Retinal pigment epithelial cell (primary cell): ENCODE measurements at regions not wholly inside any gene's neighbourhood (a gene's known extent, or its start where the extent isn't known, plus 50 kb on each side); places are given as distances from the start of the nearest gene placed in this dataset.

Experiments
- DNase-seq: peaks from one replicate; pipeline ENCODE4 v3.0.0-alpha.2; 2010; ENCODE audit warnings: low read depth
- H3K4me3 ChIP-seq: 2 replicates; pipeline ENCODE4 v1.5.1; 2011; ENCODE audit warnings: mild to moderate bottlenecking, low read length, control low read depth, moderate library complexity
- CTCF ChIP-seq: conservative IDR thresholded peaks from 2 replicates; pipeline ENCODE4 v1.5.1; 2011; ENCODE audit warnings: low read depth, low read length, control low read depth, inconsistent platforms

GRCh38 chr5:128007939-128008338, 75.6 kb upstream of the SLC12A2 start:
- TF ChIP-seq CTCF, result no peak
- H3K4me3 ChIP-seq, result no peak overlapping the region
- DNase-seq, result no peak

GRCh38 chr5:128009403-128009802, 74.2 kb upstream of the SLC12A2 start:
- no peak for DNase-seq
- H3K4me3 ChIP-seq, result no peak overlapping the region
- TF ChIP-seq CTCF, result no peak

- DNase-seq, result no peak
- H3K4me3 ChIP-seq, result no peak overlapping the region
- no peak for TF ChIP-seq CTCF
Observed at GRCh38 chr5:128011339-128011738, 72.2 kb upstream of the SLC12A2 start.

GRCh38 chr5:128014578-128014977, 69.0 kb upstream of the SLC12A2 start:
- no peak for DNase-seq
- TF ChIP-seq CTCF, result no peak
- H3K4me3 ChIP-seq, result no peak overlapping the region

- no peak overlapping the region for H3K4me3 ChIP-seq
- DNase-seq, result no peak
- TF ChIP-seq CTCF, result no peak
Observed at GRCh38 chr5:128015478-128015877, 68.1 kb upstream of the SLC12A2 start.

- TF ChIP-seq CTCF, result no peak
- H3K4me3 ChIP-seq, result no peak overlapping the region
- no peak for DNase-seq
Observed at GRCh38 chr5:128015978-128016377, 67.6 kb upstream of the SLC12A2 start.

GRCh38 chr5:128019391-128019790, 64.2 kb upstream of the SLC12A2 start:
- no peak for TF ChIP-seq CTCF
- no peak for DNase-seq
- no peak overlapping the region for H3K4me3 ChIP-seq
